SK-N-MC (cell line): ENCODE measurements at regions not wholly inside any gene's neighbourhood (a gene's known extent, or its start where the extent isn't known, plus 50 kb on each side); places are given as distances from the start of the nearest gene placed in this dataset.

Experiments
- EZH2 ChIP-seq: fragments of 200-600 bp; sonication (generic); IDR thresholded peaks from one replicate; pipeline ENCODE4 v1.6.1; 2017; ENCODE audit warnings: antibody characterized with exemption
- POLR2AphosphoS5 ChIP-seq: IDR thresholded peaks from 2 replicates; pipeline ENCODE4 v1.6.1; 2012; ENCODE audit warnings: mild to moderate bottlenecking, low read depth, low read length, borderline replicate concordance

DNA sequence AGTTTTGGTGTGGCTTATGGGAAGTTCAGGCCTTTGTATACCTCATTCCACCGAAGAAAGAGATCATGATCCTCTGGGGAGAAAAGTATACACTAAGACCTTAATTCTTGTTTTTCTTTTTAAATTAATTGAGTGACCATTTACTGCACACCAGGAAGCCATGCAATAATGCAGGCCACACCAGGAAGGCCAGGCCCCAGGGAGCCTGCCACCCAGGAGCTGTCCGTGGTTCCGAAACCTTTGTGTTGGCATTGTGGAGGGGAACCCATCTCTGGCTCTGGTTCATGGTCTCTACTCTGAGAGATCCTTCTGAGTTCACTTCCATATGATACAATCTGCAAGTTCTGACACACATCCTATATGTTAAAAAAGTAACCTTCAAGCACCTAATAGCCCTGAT is 291.8 kb downstream of the MIAT start:
- no peak for TF ChIP-seq POLR2AphosphoS5
- TF ChIP-seq EZH2, result no peak
